Loucy (cell line): ENCODE measurements at regions not wholly inside any gene's neighbourhood (a gene's known extent, or its start where the extent isn't known, plus 50 kb on each side); places are given as distances from the start of the nearest gene placed in this dataset.
"Not testable (repeated sequence)": the region's sequence is repeated elsewhere in the genome, so short reads cannot be mapped to it uniquely, and the experiment has no call there.

Experiments
- CTCF ChIP-seq: fragments of 200-600 bp; sonication (generic); conservative IDR thresholded peaks from 2 replicates; pipeline ENCODE4 v1.5.1; 2014; ENCODE audit warnings: mild to moderate bottlenecking, antibody characterized with exemption, low read length
- EZH2phosphoT487 ChIP-seq: fragments of 200-600 bp; IDR thresholded peaks from 2 replicates; pipeline ENCODE4 v1.6.1; 2018; ENCODE audit warnings: antibody characterized with exemption, mild to moderate bottlenecking, moderate library complexity, borderline replicate concordance

GRCh38 chr3:75394102-75394501, 270.0 kb upstream of the FRG2C start:
- not testable (repeated sequence) for TF ChIP-seq CTCF, EZH2phosphoT487
